Panc1 (cell line): ENCODE measurements at regions not wholly inside any gene's neighbourhood (a gene's known extent, or its start where the extent isn't known, plus 50 kb on each side); places are given as distances from the start of the nearest gene placed in this dataset.

Experiments used
- ATAC-seq: fragments of 200-7000 bp; cut with Tn5 transposase; 2 replicates; pipeline ENCODE4 v1.9.1; 2020; ENCODE audit warnings: mild to moderate bottlenecking, moderate library complexity
- BruUV-seq: library from RNA; stranded (reverse); fragments of 400-500 nt; replicated peaks from 2 replicates; lab custom pipeline; 2021; lab: Mats Ljungman, UMichigan
- CTCF ChIA-PET: fragments of 300-600 bp; sonication (Branson Sonifier 250); formaldehyde crosslinking; loops from one replicate; lab custom pipeline; 2022; ENCODE audit warnings: antibody characterized with exemption; lab: Charles Lee
- POLR2A ChIA-PET: fragments of 300-600 bp; sonication (Branson Sonifier 250); formaldehyde crosslinking; loops from one replicate; lab custom pipeline; 2022; ENCODE audit warnings: antibody characterized with exemption; lab: Charles Lee
- DNase-seq: peaks from one replicate; pipeline ENCODE4 v3.0.0-alpha.2; 2010; ENCODE audit warnings: low read depth, low spot score
- H3K27ac ChIP-seq: 2 replicates; pipeline ENCODE4 v1.5.1; 2011; ENCODE audit warnings: mild to moderate bottlenecking, low read length, inconsistent platforms
- H3K27me3 ChIP-seq: fragments of 200-500 bp; sonication (Bioruptor generic); 2 replicates; pipeline ENCODE4 v1.6.0; 2014; ENCODE audit warnings: low read length, inconsistent platforms; ENCODE audit not compliant: control insufficient read depth, insufficient read depth
- H3K36me3 ChIP-seq: fragments of 200-500 bp; sonication (Bioruptor generic); 2 replicates; pipeline ENCODE4 v1.5.1; 2014; ENCODE audit warnings: inconsistent platforms, mild to moderate bottlenecking, low read length, moderate library complexity; ENCODE audit not compliant: control insufficient read depth, insufficient read depth
- H3K4me1 ChIP-seq: 2 replicates; pipeline ENCODE4 v1.5.1; 2011; ENCODE audit warnings: inconsistent platforms, mild to moderate bottlenecking, low read length, moderate library complexity; ENCODE audit not compliant: control insufficient read depth, insufficient read depth
- H3K4me3 ChIP-seq, 2 experiments: 2 replicates each; pipeline ENCODE4 v1.5.1; 2011 to 2012; ENCODE audit warnings: low read depth in 2 of 2, low read length in 2 of 2, mild to moderate bottlenecking in 2 of 2, inconsistent platforms in 1 of 2, moderate library complexity in 1 of 2
- H3K9me3 ChIP-seq: fragments of 200-500 bp; sonication (Bioruptor generic); 2 replicates; pipeline ENCODE4 v1.5.1; 2014; ENCODE audit warnings: low read depth, mild to moderate bottlenecking, inconsistent platforms, low read length, moderate library complexity; ENCODE audit not compliant: control insufficient read depth, insufficient read depth
- CTCF ChIP-seq: fragments of 450-650 bp; IDR thresholded peaks from 2 replicates; pipeline ENCODE4 v1.5.1; 2017; ENCODE audit warnings: mild to moderate bottlenecking
- POLR2AphosphoS5 ChIP-seq: IDR thresholded peaks from 2 replicates; pipeline ENCODE4 v1.6.1; 2012; ENCODE audit warnings: mild to moderate bottlenecking, low read depth, low read length, moderate library complexity
- REST ChIP-seq, 2 experiments: IDR thresholded peaks; 2 replicates each; pipeline ENCODE4 v1.6.1; 2011 to 2012; ENCODE audit warnings: low read depth in 2 of 2, control low read depth in 1 of 2, low read length in 1 of 2, mild to moderate bottlenecking in 1 of 2, moderate library complexity in 1 of 2; ENCODE audit not compliant: insufficient read depth in 1 of 2
- SIN3A ChIP-seq: IDR thresholded peaks from 2 replicates; pipeline ENCODE4 v1.6.1; 2012; ENCODE audit warnings: low read depth, mild to moderate bottlenecking, low read length, moderate library complexity, borderline replicate concordance; ENCODE audit not compliant: insufficient read depth
- TCF7L2 ChIP-seq: IDR thresholded peaks from 2 replicates; pipeline ENCODE4 v1.6.1; 2011; ENCODE audit warnings: mild to moderate bottlenecking, low read depth, low read length, inconsistent platforms
- in situ Hi-C: cut with HindIII; loops from 2 replicates; pipeline ENCODE4 v1.10.0; 2016; ENCODE audit warnings: low sequenced_read_pairs, low pct_unique_long_range_greater_than_20kb
- intact Hi-C: fragments of 100-400 bp; cut with micrococcal nuclease; formaldehyde crosslinking; loops from one replicate; pipeline ENCODE4 v1.10.0; 2022; ENCODE audit not compliant: unreplicated experiment

GRCh38 chr4:79847411-79847810 lies 225.6 kb downstream of the ANTXR2 start:
- TF ChIP-seq POLR2AphosphoS5 (no peak), CTCF (no peak), TCF7L2 (no peak), REST (IDR thresholded peaks at IDR 0.05; ENCODE audit: insufficient read depth in 1 of 2, low read depth in 2 of 2, low read length in 1 of 2) (no peak), SIN3A (no peak)
- intact Hi-C loops = no loop called here
- no peak overlapping the region for H3K27ac ChIP-seq
- H3K36me3 ChIP-seq = no peaks in the 10 kb centered on the region
- H3K9me3 ChIP-seq = no peaks in the 10 kb centered on the region
- in situ Hi-C loops = no loop called here
- DNase-seq = no peak
- BruUV-seq = no TSS peak
- CTCF ChIA-PET = no interaction called here
- H3K27me3 ChIP-seq = no peaks in the 10 kb centered on the region
- POLR2A ChIA-PET = no interaction called here
- H3K4me3 ChIP-seq = no peak overlapping the region
- no peak for ATAC-seq
- H3K4me1 ChIP-seq = no peaks in the 10 kb centered on the region

GRCh38 chr4:79842162-79842561 lies 230.9 kb downstream of the ANTXR2 start:
- H3K36me3 ChIP-seq = no peaks in the 10 kb centered on the region
- in situ Hi-C loops (no loop called here), intact Hi-C loops (no loop called here)
- CTCF ChIA-PET = no interaction called here
- H3K4me1 ChIP-seq = no peaks in the 10 kb centered on the region
- H3K9me3 ChIP-seq = no peaks in the 10 kb centered on the region; the same call in 1 of the 2 replicates
- no peaks in the 10 kb centered on the region for H3K27me3 ChIP-seq
- H3K4me3 ChIP-seq = no peak overlapping the region
- ATAC-seq (no peak), DNase-seq (no peak)
- TF ChIP-seq REST (IDR thresholded peaks at IDR 0.05; ENCODE audit: insufficient read depth in 1 of 2, low read depth in 2 of 2, low read length in 1 of 2) = no peak
- H3K27ac ChIP-seq = no peak overlapping the region
- no TSS peak for BruUV-seq
- POLR2A ChIA-PET = no interaction called here
